Osteoblast (primary cell): ENCODE measurements at regions not wholly inside any gene's neighbourhood (a gene's known extent, or its start where the extent isn't known, plus 50 kb on each side); places are given as distances from the start of the nearest gene placed in this dataset.
"Not testable (repeated sequence)": the region's sequence is repeated elsewhere in the genome, so short reads cannot be mapped to it uniquely, and the experiment has no call there.

Source experiments
- DNase-seq: peaks from one replicate; pipeline ENCODE4 v3.0.0; 2011; ENCODE audit warnings: low spot score, mixed read lengths; ENCODE audit not compliant: insufficient read length; ENCODE audit errors: missing footprints
- H2AFZ ChIP-seq: 2 replicates; pipeline ENCODE4 v1.6.0; 2011; ENCODE audit warnings: mild to moderate bottlenecking, low read length
- H3K27ac ChIP-seq: 2 replicates; pipeline ENCODE4 v1.5.1; 2011; ENCODE audit warnings: mild to moderate bottlenecking, low read depth, low read length, moderate library complexity
- H3K27me3 ChIP-seq: 2 replicates; pipeline ENCODE4 v1.6.0; 2012; ENCODE audit warnings: mild to moderate bottlenecking, control low read depth, inconsistent platforms, low read length, moderate library complexity; ENCODE audit not compliant: insufficient read depth
- H3K36me3 ChIP-seq: 2 replicates; pipeline ENCODE4 v1.5.1; 2011; ENCODE audit warnings: mild to moderate bottlenecking, low read length, control low read depth, moderate library complexity; ENCODE audit not compliant: insufficient read depth
- H3K4me1 ChIP-seq: 2 replicates; pipeline ENCODE4 v1.5.1; 2011; ENCODE audit warnings: mild to moderate bottlenecking, low read length, control low read depth, moderate library complexity; ENCODE audit not compliant: insufficient read depth
- H3K4me2 ChIP-seq: 2 replicates; pipeline ENCODE4 v1.6.0; 2011; ENCODE audit warnings: mild to moderate bottlenecking, low read length; ENCODE audit not compliant: insufficient read depth
- H3K4me3 ChIP-seq: fragments of 200-600 bp; sonication (generic); 3 replicates; pipeline ENCODE4 v1.5.1; 2012; ENCODE audit warnings: mild to moderate bottlenecking, low read length, inconsistent platforms; ENCODE audit not compliant: insufficient read depth
- H3K79me2 ChIP-seq: 2 replicates; pipeline ENCODE4 v1.6.0; 2012; ENCODE audit warnings: mild to moderate bottlenecking, low read length, control low read depth, inconsistent platforms; ENCODE audit not compliant: insufficient read depth
- H3K9me3 ChIP-seq: 2 replicates; pipeline ENCODE4 v1.5.1; 2011; ENCODE audit warnings: low read depth, low read length, control low read depth
- H4K20me1 ChIP-seq: 2 replicates; pipeline ENCODE4 v1.6.0; 2012; ENCODE audit warnings: mild to moderate bottlenecking, low read length, control low read depth; ENCODE audit not compliant: insufficient read depth
- CTCF ChIP-seq: IDR thresholded peaks from 2 replicates; pipeline ENCODE4 v1.5.1; 2011; ENCODE audit warnings: mild to moderate bottlenecking, low read depth, low read length, moderate library complexity; ENCODE audit errors: extremely low read depth

- no peak for TF ChIP-seq CTCF
- Histone ChIP-seq H3K36me3 (no peaks in the 10 kb centered on the region), H4K20me1 (no peaks in the 10 kb centered on the region), H3K27me3 (peaks cover 4% of the 10 kb centered on the region), H3K4me2 (no peak overlapping the region), H3K27ac (no peak overlapping the region), H2AFZ (no peak overlapping the region), H3K4me1 (no peaks in the 10 kb centered on the region), H3K9me3 (no peaks in the 10 kb centered on the region), H3K79me2 (no peaks in the 10 kb centered on the region), H3K4me3 (no peak overlapping the region)
- DNase-seq = no peak
These were observed 152.3 kb downstream of the CENPC start for GRCh38 chr4:67393007-67393406.

GRCh38 chr4:67381406-67381804 lies 163.9 kb downstream of the CENPC start:
- H3K4me3 ChIP-seq, H3K79me2 ChIP-seq, H3K36me3 ChIP-seq, H3K4me1 ChIP-seq, H3K4me2 ChIP-seq, H4K20me1 ChIP-seq, H2AFZ ChIP-seq, DNase-seq, H3K27ac ChIP-seq, H3K27me3 ChIP-seq, H3K9me3 ChIP-seq: not testable (repeated sequence)

GRCh38 chr4:67380702-67381405 lies 164.4 kb downstream of the CENPC start:
- H3K79me2 ChIP-seq, H3K4me2 ChIP-seq, H3K4me3 ChIP-seq, H3K4me1 ChIP-seq, H4K20me1 ChIP-seq, H2AFZ ChIP-seq, DNase-seq, H3K9me3 ChIP-seq, H3K36me3 ChIP-seq, H3K27ac ChIP-seq, H3K27me3 ChIP-seq: not testable (repeated sequence)

GRCh38 chr4:67380154-67380553 lies 165.1 kb downstream of the CENPC start:
- H3K4me2 ChIP-seq = no peak overlapping the region
- H4K20me1 ChIP-seq = no peaks in the 10 kb centered on the region
- no peak for TF ChIP-seq CTCF
- H3K27ac ChIP-seq = no peak overlapping the region
- H2AFZ ChIP-seq = no peak overlapping the region
- no peak for DNase-seq
- H3K36me3 ChIP-seq = no peaks in the 10 kb centered on the region
- no peaks in the 10 kb centered on the region for H3K9me3 ChIP-seq
- no peak overlapping the region for H3K4me3 ChIP-seq
- no peaks in the 10 kb centered on the region for H3K79me2 ChIP-seq
- H3K4me1 ChIP-seq = no peaks in the 10 kb centered on the region
- no peaks in the 10 kb centered on the region for H3K27me3 ChIP-seq

- no peak for DNase-seq
- H2AFZ ChIP-seq = no peak overlapping the region
- H3K4me3 ChIP-seq = no peak overlapping the region
- no peak overlapping the region for H3K4me2 ChIP-seq
- H3K27ac ChIP-seq = no peak overlapping the region
- no peaks in the 10 kb centered on the region for H3K27me3 ChIP-seq
- H3K4me1 ChIP-seq = no peaks in the 10 kb centered on the region
- no peaks in the 10 kb centered on the region for H3K36me3 ChIP-seq
- no peaks in the 10 kb centered on the region for H3K9me3 ChIP-seq
- H3K79me2 ChIP-seq = no peaks in the 10 kb centered on the region
- no peaks in the 10 kb centered on the region for H4K20me1 ChIP-seq
- TF ChIP-seq CTCF = no peak
These were observed 170.0 kb downstream of the CENPC start for GRCh38 chr4:67375291-67375690.
